Astrocyte (in vitro differentiated cells and primary cell): ENCODE measurements at regions not wholly inside any gene's neighbourhood (a gene's known extent, or its start where the extent isn't known, plus 50 kb on each side); places are given as distances from the start of the nearest gene placed in this dataset.

ENCODE experiments used
- DNase-seq: peaks from one replicate; pipeline ENCODE4 v3.0.0-alpha.2; 2010; ENCODE audit warnings: low read depth
- FAIRE-seq: peaks from 2 replicates; lab custom pipeline; 2011; peaks lifted over from hg19 to GRCh38; lab: Jason Lieb, UNC
- H2AFZ ChIP-seq: 2 replicates; pipeline ENCODE4 v1.6.0; 2012; ENCODE audit warnings: low read depth, low read length, inconsistent platforms
- H3K27ac ChIP-seq: 2 replicates; pipeline ENCODE4 v1.5.1; 2011; ENCODE audit warnings: low read depth, low read length, inconsistent platforms
- H3K27me3 ChIP-seq: 2 replicates; pipeline ENCODE4 v1.6.0; 2011; ENCODE audit warnings: low read length, inconsistent platforms; ENCODE audit not compliant: insufficient read depth
- H3K36me3 ChIP-seq: 2 replicates; pipeline ENCODE4 v1.5.1; 2011; ENCODE audit warnings: low read length, inconsistent platforms; ENCODE audit not compliant: insufficient read depth
- H3K4me1 ChIP-seq: 2 replicates; pipeline ENCODE4 v1.5.1; 2011; ENCODE audit warnings: low read length, inconsistent platforms; ENCODE audit not compliant: insufficient read depth
- H3K4me2 ChIP-seq: 2 replicates; pipeline ENCODE4 v1.6.0; 2012; ENCODE audit warnings: low read length, inconsistent platforms
- H3K4me3 ChIP-seq: 2 replicates; pipeline ENCODE4 v1.5.1; 2011; ENCODE audit warnings: low read depth, mild to moderate bottlenecking, low read length, inconsistent platforms; ENCODE audit not compliant: insufficient read depth
- H3K79me2 ChIP-seq: 2 replicates; pipeline ENCODE4 v1.6.0; 2012; ENCODE audit warnings: mild to moderate bottlenecking, low read length, inconsistent platforms; ENCODE audit not compliant: insufficient read depth
- H3K9ac ChIP-seq: 2 replicates; pipeline ENCODE4 v1.6.0; 2012; ENCODE audit warnings: mild to moderate bottlenecking, low read length, inconsistent platforms
- H3K9me3 ChIP-seq: 2 replicates; pipeline ENCODE4 v1.5.1; 2012; ENCODE audit warnings: low read depth, mild to moderate bottlenecking, low read length, inconsistent platforms; ENCODE audit not compliant: insufficient read depth
- H4K20me1 ChIP-seq: 2 replicates; pipeline ENCODE4 v1.6.0; 2012; ENCODE audit warnings: low read length, inconsistent platforms; ENCODE audit not compliant: insufficient read depth
- H3K27ac Mint-ChIP-seq: one replicate; pipeline ENCODE4 v1.8.0; 2021; ENCODE audit warnings: mild to moderate bottlenecking, mixed read lengths; ENCODE audit not compliant: unreplicated experiment
- H3K27me3 Mint-ChIP-seq: one replicate; pipeline ENCODE4 v1.8.0; 2021; ENCODE audit warnings: low read depth, mixed read lengths; ENCODE audit not compliant: unreplicated experiment
- H3K36me3 Mint-ChIP-seq: one replicate; pipeline ENCODE4 v1.8.0; 2021; ENCODE audit warnings: low read depth, mixed read lengths; ENCODE audit not compliant: unreplicated experiment
- H3K4me1 Mint-ChIP-seq: one replicate; pipeline ENCODE4 v1.8.0; 2021; ENCODE audit warnings: low read depth, mixed read lengths; ENCODE audit not compliant: unreplicated experiment
- H3K4me3 Mint-ChIP-seq: one replicate; pipeline ENCODE4 v1.8.0; 2021; ENCODE audit warnings: mild to moderate bottlenecking, moderate library complexity, mixed read lengths; ENCODE audit not compliant: unreplicated experiment
- H3K9me3 Mint-ChIP-seq: one replicate; pipeline ENCODE4 v1.8.0; 2021; ENCODE audit warnings: mild to moderate bottlenecking, mixed read lengths; ENCODE audit not compliant: unreplicated experiment
- CTCF ChIP-seq: IDR thresholded peaks from 2 replicates; pipeline ENCODE4 v1.5.1; 2011; ENCODE audit warnings: low read depth, mild to moderate bottlenecking, inconsistent platforms, low read length, moderate library complexity; ENCODE audit not compliant: insufficient read depth
- EZH2 ChIP-seq: IDR thresholded peaks from 2 replicates; pipeline ENCODE4 v1.6.1; 2012; ENCODE audit warnings: mild to moderate bottlenecking, low read length, inconsistent platforms; ENCODE audit not compliant: insufficient read depth

- Histone ChIP-seq H3K4me3 (no peak overlapping the region), H3K9me3 (no peaks in the 10 kb centered on the region), H2AFZ (no peak overlapping the region), H3K79me2 (no peaks in the 10 kb centered on the region), H3K27ac (no peak overlapping the region), H3K4me1 (no peaks in the 10 kb centered on the region), H3K36me3 (no peaks in the 10 kb centered on the region), H3K4me2 (no peak overlapping the region), H3K27me3 (no peaks in the 10 kb centered on the region), H4K20me1 (no peaks in the 10 kb centered on the region), H3K9ac (no peak overlapping the region)
- Mint-ChIP-seq H3K4me1 (peaks cover 6% of the 10 kb centered on the region), H3K4me3 (no peak overlapping the region), H3K36me3 (no peaks in the 10 kb centered on the region), H3K9me3 (peaks cover 3% of the 10 kb centered on the region), H3K27ac (no peak overlapping the region), H3K27me3 (peaks cover 3% of the 10 kb centered on the region)
- DNase-seq (no peak), FAIRE-seq (no peak)
- TF ChIP-seq CTCF (no peak), EZH2 (no peak)
Measured at GRCh38 chr3:159178209-159178897, 376.5 kb downstream of the MFSD1 start.

- H3K4me2 ChIP-seq = no peak overlapping the region
- Mint-ChIP-seq H3K4me1 (no peaks in the 10 kb centered on the region), H3K27ac (no peak overlapping the region), H3K36me3 (no peaks in the 10 kb centered on the region), H3K4me3 (no peak overlapping the region), H3K27me3 (peaks cover 3% of the 10 kb centered on the region), H3K9me3 (peaks cover 3% of the 10 kb centered on the region)
- no peaks in the 10 kb centered on the region for H3K4me1 ChIP-seq
- H3K27ac ChIP-seq = no peak overlapping the region
- H3K4me3 ChIP-seq = no peak overlapping the region
- DNase-seq (no peak), FAIRE-seq (no peak)
- H3K9me3 ChIP-seq = no peaks in the 10 kb centered on the region
- H4K20me1 ChIP-seq = no peaks in the 10 kb centered on the region
- H3K27me3 ChIP-seq = no peaks in the 10 kb centered on the region
- no peaks in the 10 kb centered on the region for H3K79me2 ChIP-seq
- no peak overlapping the region for H2AFZ ChIP-seq
- TF ChIP-seq CTCF (no peak), EZH2 (no peak)
- no peak overlapping the region for H3K9ac ChIP-seq
- no peaks in the 10 kb centered on the region for H3K36me3 ChIP-seq
Measured at GRCh38 chr3:159182961-159183360, 381.1 kb downstream of the MFSD1 start.

- no peaks in the 10 kb centered on the region for H3K27me3 ChIP-seq
- peaks cover 3% of the 10 kb centered on the region for H3K9me3 Mint-ChIP-seq
Measured at GRCh38 chr3:159185443-159186050, 383.7 kb downstream of the MFSD1 start.

More at GRCh38 chr3:159185443-159186050, 383.7 kb downstream of the MFSD1 start:
- peaks cover 3% of the 10 kb centered on the region for H3K27me3 Mint-ChIP-seq
- H3K4me1 ChIP-seq = peaks cover 11% of the 10 kb centered on the region
- H3K27ac Mint-ChIP-seq = no peak overlapping the region
- H3K79me2 ChIP-seq = no peaks in the 10 kb centered on the region
- H3K27ac ChIP-seq = no peak overlapping the region
- no peak overlapping the region for H3K9ac ChIP-seq
- H3K36me3 Mint-ChIP-seq = no peaks in the 10 kb centered on the region
- H3K4me3 ChIP-seq = no peak overlapping the region
- H4K20me1 ChIP-seq = no peaks in the 10 kb centered on the region
- no peak overlapping the region for H3K4me3 Mint-ChIP-seq
- H3K9me3 ChIP-seq = no peaks in the 10 kb centered on the region
- no peak for DNase-seq
- no peak for TF ChIP-seq CTCF
- no peak for TF ChIP-seq EZH2
- no peak for FAIRE-seq
- H3K4me2 ChIP-seq = no peak overlapping the region
- no peaks in the 10 kb centered on the region for H3K36me3 ChIP-seq
- H3K4me1 Mint-ChIP-seq = peaks cover 7% of the 10 kb centered on the region
- H2AFZ ChIP-seq = no peak overlapping the region
